Left renal cortex interstitium (tissue), 4 donors: ENCODE measurements at regions not wholly inside any gene's neighbourhood (a gene's known extent, or its start where the extent isn't known, plus 50 kb on each side); places are given as distances from the start of the nearest gene placed in this dataset.
"Not testable (repeated sequence)": the region's sequence is repeated elsewhere in the genome, so short reads cannot be mapped to it uniquely, and the experiment has no call there.

Experiments
- DNase-seq, 4 donors: peaks; one replicate each; pipeline ENCODE4 v3.0.0-alpha.2; 2013; ENCODE audit warnings: low read depth in 4 of 4, low spot score in 2 of 4, missing footprints in 1 of 4

GRCh38 chr2:16775899-16776231 lies 110.2 kb upstream of the CYRIA start:
- DNase-seq: no peak

GRCh38 chr2:16774980-16775898 lies 109.6 kb upstream of the CYRIA start:
- no peak for DNase-seq

DNA sequence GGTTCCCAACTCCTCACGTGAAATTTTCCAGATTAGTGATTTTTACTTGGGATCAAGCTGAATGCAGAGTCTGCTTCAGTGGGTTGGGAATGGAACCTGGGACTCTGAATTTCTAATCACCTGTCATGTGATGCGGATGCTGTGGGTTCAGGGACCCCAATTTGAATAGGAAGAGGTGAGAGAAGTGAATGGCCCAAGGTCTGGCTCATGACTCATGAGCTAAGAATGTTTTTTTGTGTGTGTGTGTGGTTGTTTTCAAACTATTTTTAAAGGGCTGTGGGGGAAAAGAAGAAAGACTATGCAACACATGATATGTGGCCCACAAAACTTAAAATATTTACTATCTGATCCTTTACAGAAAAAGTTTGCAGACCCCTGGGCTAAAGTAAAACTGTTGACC lies 108.5 kb upstream of the CYRIA start:
- no peak for DNase-seq

- peak in 2 of 4 donors; percentile 22 to 28 for DNase-seq
Measured at GRCh38 chr2:16773080-16773713, 107.6 kb upstream of the CYRIA start.

GRCh38 chr2:16767789-16768476 lies 102.3 kb upstream of the CYRIA start:
- DNase-seq: no peak

GRCh38 chr2:16765356-16765755 lies 99.7 kb upstream of the CYRIA start:
- DNase-seq: no peak

GRCh38 chr2:16764487-16764886 lies 98.9 kb upstream of the CYRIA start:
- DNase-seq: no peak

DNA sequence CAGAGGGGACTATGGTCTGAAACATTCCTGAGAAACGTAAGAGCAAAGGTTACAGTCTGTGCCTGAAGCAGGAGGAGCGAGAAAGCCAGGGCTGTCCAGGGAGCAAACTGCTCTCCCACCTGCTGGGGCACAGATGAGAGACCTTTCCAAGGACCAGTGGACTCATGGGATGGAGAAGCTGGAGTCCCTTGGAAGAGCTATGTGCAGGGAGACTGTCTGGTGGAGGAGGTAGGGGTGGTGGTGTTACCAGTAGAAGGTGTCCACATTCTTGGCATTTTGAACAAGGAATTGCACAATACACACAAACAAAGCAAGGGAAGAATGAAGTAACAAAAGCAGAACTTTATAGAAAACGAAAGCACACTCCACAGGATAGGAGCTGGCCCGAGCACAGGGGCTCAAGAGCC lies 97.9 kb upstream of the CYRIA start:
- no peak for DNase-seq

DNA sequence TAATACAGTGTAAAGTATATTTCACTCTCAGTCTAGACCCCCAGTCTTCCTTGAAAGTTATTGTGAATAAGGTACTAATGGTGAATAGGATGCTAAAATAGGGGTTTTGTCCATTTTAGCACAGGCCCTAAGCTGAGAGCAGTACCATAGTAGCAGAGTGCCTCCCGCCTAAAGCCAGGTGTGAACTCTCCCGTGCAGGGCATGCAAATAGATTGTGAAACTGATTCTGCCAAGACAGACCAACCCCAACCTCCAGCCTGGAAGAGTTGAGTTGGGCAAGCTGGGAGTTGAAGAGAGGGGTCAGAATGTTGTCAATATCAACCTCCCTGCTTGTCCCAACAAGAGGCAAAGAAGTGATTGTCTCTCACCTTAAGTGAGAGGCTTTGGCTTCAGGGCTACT lies 97.4 kb upstream of the CYRIA start:
- no peak for DNase-seq

DNA sequence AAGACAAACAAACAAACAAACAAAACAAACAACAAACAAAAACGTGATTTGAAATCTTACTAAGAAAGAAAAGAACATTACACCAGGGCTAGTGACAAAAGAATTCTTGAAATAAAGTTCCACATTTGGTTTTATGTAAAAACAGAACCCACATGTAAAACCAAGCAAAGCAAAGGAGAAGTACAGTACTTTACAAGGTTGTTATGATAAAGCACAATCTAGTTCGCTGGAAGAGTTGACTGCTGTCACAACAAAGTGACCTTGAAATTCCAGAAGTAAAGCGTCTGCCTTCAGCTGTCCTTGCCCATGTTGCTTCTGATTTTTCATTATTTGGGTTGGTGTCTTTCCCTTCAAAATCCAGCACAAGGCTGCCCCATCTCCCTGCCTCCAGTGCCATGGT lies 94.8 kb upstream of the CYRIA start:
- no peak for DNase-seq

- peak; percentile 25 to 64 (median 35) for DNase-seq
Measured at GRCh38 chr2:16756831-16757644, 91.4 kb upstream of the CYRIA start.

DNA sequence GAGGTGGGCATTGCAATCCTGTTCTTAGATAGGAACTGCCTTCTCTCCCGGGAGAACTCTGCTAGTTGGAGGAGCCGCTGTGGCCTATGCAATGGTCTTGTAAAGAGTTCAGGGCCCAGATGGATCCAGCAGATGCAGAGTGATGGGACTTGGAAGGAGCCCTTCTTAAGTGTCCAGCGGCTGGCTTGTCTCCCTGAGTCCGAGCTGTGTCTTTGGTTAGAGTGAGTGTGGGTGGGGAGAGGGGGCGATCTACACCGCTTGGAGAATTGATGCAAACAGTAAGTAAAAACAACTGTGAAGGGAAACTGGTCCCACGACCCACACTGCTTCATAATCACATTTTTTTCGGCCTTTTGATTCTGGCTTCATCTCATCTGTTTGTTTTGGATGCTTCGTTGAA lies 89.8 kb upstream of the CYRIA start:
- no peak for DNase-seq

DNA sequence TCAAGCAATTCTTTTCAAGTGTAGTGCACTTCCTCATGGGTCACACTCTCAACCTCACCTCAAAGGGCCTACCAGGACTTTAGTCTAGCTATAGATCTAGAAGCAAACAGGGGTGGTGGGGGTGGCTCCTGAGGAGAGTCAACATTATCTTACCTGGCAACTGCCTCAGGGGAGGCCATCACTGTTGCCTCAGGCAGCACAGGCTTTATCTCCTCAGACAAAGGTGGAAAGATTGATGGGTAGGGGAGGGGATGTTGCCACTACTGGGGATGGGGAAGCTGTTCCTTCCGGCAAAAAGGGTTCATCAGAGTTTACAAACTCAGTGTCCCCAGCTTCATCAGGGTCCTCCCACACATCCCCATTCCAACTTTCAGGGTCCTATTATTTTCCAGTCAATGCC lies 87.4 kb upstream of the CYRIA start:
- DNase-seq: not testable (repeated sequence)

GRCh38 chr2:16750925-16751214 lies 85.2 kb upstream of the CYRIA start:
- DNase-seq: not testable (repeated sequence)

- no peak for DNase-seq
Measured at GRCh38 chr2:16750175-16750924, 84.7 kb upstream of the CYRIA start.

GRCh38 chr2:16748511-16749266 lies 83.1 kb upstream of the CYRIA start:
- DNase-seq: not testable (repeated sequence)

- no peak for DNase-seq
Measured at GRCh38 chr2:16747689-16748088, 82.1 kb upstream of the CYRIA start.

GRCh38 chr2:16747257-16747656 lies 81.6 kb upstream of the CYRIA start:
- no peak for DNase-seq

- DNase-seq: no peak
Measured at GRCh38 chr2:16746833-16747232, 81.2 kb upstream of the CYRIA start.

DNA sequence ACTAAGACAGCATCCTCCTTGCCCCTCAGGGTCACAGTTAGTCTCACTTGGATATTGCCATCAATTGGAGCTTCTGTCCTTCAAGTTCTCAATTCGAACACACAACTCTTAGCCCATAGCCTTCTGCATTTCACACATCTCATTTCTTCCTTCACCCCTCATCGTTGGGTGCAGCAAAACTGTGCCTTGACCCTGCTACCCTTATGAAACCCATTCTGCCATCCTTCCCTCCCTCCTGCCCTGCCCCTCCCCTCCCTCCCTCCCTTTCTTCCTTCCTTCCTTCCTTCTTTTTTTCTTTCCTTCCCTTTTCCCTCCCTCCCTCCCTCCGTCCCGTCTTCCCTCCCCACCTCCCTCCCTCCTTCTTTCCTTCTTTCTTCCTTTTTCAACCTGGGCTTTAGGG lies 80.7 kb upstream of the CYRIA start:
- no peak for DNase-seq
